PFSK-1 (cell line): ENCODE measurements at regions not wholly inside any gene's neighbourhood (a gene's known extent, or its start where the extent isn't known, plus 50 kb on each side); places are given as distances from the start of the nearest gene placed in this dataset.

Source experiments
- FOXP2 ChIP-seq: optimal IDR thresholded peaks from 2 replicates; pipeline ENCODE3; 2011; ENCODE audit warnings: borderline replicate concordance, control low read depth, inconsistent platforms; ENCODE audit not compliant: insufficient read depth; ENCODE audit errors: extremely low read length, extremely low read depth
- POLR2AphosphoS5 ChIP-seq: IDR thresholded peaks from 2 replicates; pipeline ENCODE4 v1.6.1; 2012; ENCODE audit warnings: low read depth, mild to moderate bottlenecking, control low read depth, low read length, moderate library complexity
- REST ChIP-seq, 2 experiments: IDR thresholded peaks; 2 replicates each; pipeline versions ENCODE4 v1.6.1 to v1.8.0; 2011 to 2012; ENCODE audit warnings: low read depth in 2 of 2, low read length in 2 of 2, control low read depth in 1 of 2, inconsistent platforms in 1 of 2, mild to moderate bottlenecking in 1 of 2, moderate library complexity in 1 of 2; ENCODE audit not compliant: insufficient read depth in 1 of 2
- SIN3A ChIP-seq: IDR thresholded peaks from 2 replicates; pipeline ENCODE4 v1.6.1; 2012; ENCODE audit warnings: mild to moderate bottlenecking, low read length, moderate library complexity, borderline replicate concordance; ENCODE audit not compliant: insufficient read depth
- TAF1 ChIP-seq: IDR thresholded peaks from 2 replicates; pipeline ENCODE4 v1.6.1; 2012; ENCODE audit warnings: low read length, control low read depth, borderline replicate concordance; ENCODE audit not compliant: insufficient read depth

GRCh38 chr20:5432030-5432429, 115.3 kb upstream of the PROKR2 start:
- TF ChIP-seq TAF1 (no peak), POLR2AphosphoS5 (no peak), REST (IDR thresholded peaks at IDR 0.05; ENCODE audit: insufficient read depth in 1 of 2, low read depth in 2 of 2, low read length in 2 of 2) (no peak), SIN3A (no peak), FOXP2 (no peak)
